Activated naive CD8-positive, alpha-beta T cell (primary cell): ENCODE measurements at regions not wholly inside any gene's neighbourhood (a gene's known extent, or its start where the extent isn't known, plus 50 kb on each side); places are given as distances from the start of the nearest gene placed in this dataset.

Experiments
- H3K27ac Mint-ChIP-seq: one replicate; pipeline ENCODE4 v1.8.0; 2021; ENCODE audit warnings: mixed read lengths
- H3K27me3 Mint-ChIP-seq: one replicate; pipeline ENCODE4 v1.8.0; 2021; ENCODE audit warnings: mixed read lengths
- H3K36me3 Mint-ChIP-seq: one replicate; pipeline ENCODE4 v1.8.0; 2021; ENCODE audit warnings: mixed read lengths
- H3K4me1 Mint-ChIP-seq: one replicate; pipeline ENCODE4 v1.8.0; 2021; ENCODE audit warnings: low read depth, mixed read lengths
- H3K4me3 Mint-ChIP-seq: one replicate; pipeline ENCODE4 v1.8.0; 2021; ENCODE audit warnings: mild to moderate bottlenecking, mixed read lengths
- H3K9me3 Mint-ChIP-seq: one replicate; pipeline ENCODE4 v1.8.0; 2021; ENCODE audit warnings: low read depth, mixed read lengths

- H3K4me1 Mint-ChIP-seq: peaks cover 6% of the 10 kb centered on the region
- H3K27me3 Mint-ChIP-seq: peaks cover 2% of the 10 kb centered on the region
- no peak overlapping the region for H3K4me3 Mint-ChIP-seq
- H3K27ac Mint-ChIP-seq: no peak overlapping the region
- H3K9me3 Mint-ChIP-seq: peaks cover 7% of the 10 kb centered on the region
- no peaks in the 10 kb centered on the region for H3K36me3 Mint-ChIP-seq
Observed at GRCh38 chr16:14350081-14350480, 279.0 kb downstream of the MRTFB start.

GRCh38 chr16:14347706-14348105 is 276.6 kb downstream of the MRTFB start:
- peaks cover under 1% of the 10 kb centered on the region for H3K27me3 Mint-ChIP-seq
- no peaks in the 10 kb centered on the region for H3K36me3 Mint-ChIP-seq
- H3K4me1 Mint-ChIP-seq: no peaks in the 10 kb centered on the region
- H3K27ac Mint-ChIP-seq: no peak overlapping the region
- H3K4me3 Mint-ChIP-seq: no peak overlapping the region
- peaks cover 11% of the 10 kb centered on the region for H3K9me3 Mint-ChIP-seq

- Mint-ChIP-seq H3K4me1 (no peaks in the 10 kb centered on the region), H3K27me3 (no peaks in the 10 kb centered on the region), H3K4me3 (no peak overlapping the region), H3K9me3 (peaks cover 14% of the 10 kb centered on the region), H3K36me3 (peaks cover 3% of the 10 kb centered on the region), H3K27ac (no peak overlapping the region)
Observed at GRCh38 chr16:14346278-14347142, 275.4 kb downstream of the MRTFB start.

- H3K27ac Mint-ChIP-seq: no peak overlapping the region
- H3K4me1 Mint-ChIP-seq: no peaks in the 10 kb centered on the region
- H3K4me3 Mint-ChIP-seq: no peak overlapping the region
- no peaks in the 10 kb centered on the region for H3K27me3 Mint-ChIP-seq
- H3K36me3 Mint-ChIP-seq: peaks cover 3% of the 10 kb centered on the region
- peaks cover 14% of the 10 kb centered on the region for H3K9me3 Mint-ChIP-seq
Observed at GRCh38 chr16:14345512-14346115, 274.5 kb downstream of the MRTFB start.

- Mint-ChIP-seq H3K4me1 (no peaks in the 10 kb centered on the region), H3K4me3 (no peak overlapping the region), H3K36me3 (peaks cover 3% of the 10 kb centered on the region), H3K9me3 (peaks cover 14% of the 10 kb centered on the region), H3K27me3 (no peaks in the 10 kb centered on the region), H3K27ac (no peak overlapping the region)
Observed at GRCh38 chr16:14344945-14345344, 273.8 kb downstream of the MRTFB start.

- H3K27ac Mint-ChIP-seq: no peak overlapping the region
- no peaks in the 10 kb centered on the region for H3K4me1 Mint-ChIP-seq
- H3K9me3 Mint-ChIP-seq: peaks cover 14% of the 10 kb centered on the region
- H3K36me3 Mint-ChIP-seq: peaks cover 3% of the 10 kb centered on the region
- no peak overlapping the region for H3K4me3 Mint-ChIP-seq
- no peaks in the 10 kb centered on the region for H3K27me3 Mint-ChIP-seq
Observed at GRCh38 chr16:14344292-14344691, 273.2 kb downstream of the MRTFB start.

- H3K36me3 Mint-ChIP-seq: peaks cover 3% of the 10 kb centered on the region
- H3K27me3 Mint-ChIP-seq: no peaks in the 10 kb centered on the region
- H3K4me1 Mint-ChIP-seq: no peaks in the 10 kb centered on the region
- no peak overlapping the region for H3K4me3 Mint-ChIP-seq
- no peak overlapping the region for H3K27ac Mint-ChIP-seq
- H3K9me3 Mint-ChIP-seq: peaks cover 14% of the 10 kb centered on the region
Observed at GRCh38 chr16:14341324-14342225, 270.5 kb downstream of the MRTFB start.

- Mint-ChIP-seq H3K36me3 (peaks cover 3% of the 10 kb centered on the region), H3K4me1 (no peaks in the 10 kb centered on the region), H3K27ac (no peak overlapping the region), H3K27me3 (no peaks in the 10 kb centered on the region), H3K9me3 (peaks cover 8% of the 10 kb centered on the region), H3K4me3 (no peak overlapping the region)
Observed at GRCh38 chr16:14339694-14340093, 268.6 kb downstream of the MRTFB start.

GRCh38 chr16:14338969-14339368 is 267.9 kb downstream of the MRTFB start:
- H3K4me1 Mint-ChIP-seq: no peaks in the 10 kb centered on the region
- peaks cover 3% of the 10 kb centered on the region for H3K36me3 Mint-ChIP-seq
- H3K27ac Mint-ChIP-seq: no peak overlapping the region
- no peak overlapping the region for H3K4me3 Mint-ChIP-seq
- peaks cover 8% of the 10 kb centered on the region for H3K9me3 Mint-ChIP-seq
- H3K27me3 Mint-ChIP-seq: no peaks in the 10 kb centered on the region

- Mint-ChIP-seq H3K9me3 (peaks cover 8% of the 10 kb centered on the region), H3K4me3 (no peak overlapping the region), H3K27ac (no peak overlapping the region), H3K36me3 (peaks cover 3% of the 10 kb centered on the region), H3K4me1 (no peaks in the 10 kb centered on the region), H3K27me3 (no peaks in the 10 kb centered on the region)
Observed at GRCh38 chr16:14338236-14338635, 267.1 kb downstream of the MRTFB start.

- Mint-ChIP-seq H3K4me1 (no peaks in the 10 kb centered on the region), H3K27ac (no peak overlapping the region), H3K27me3 (no peaks in the 10 kb centered on the region), H3K9me3 (peaks cover 3% of the 10 kb centered on the region), H3K4me3 (no peak overlapping the region), H3K36me3 (peaks cover 3% of the 10 kb centered on the region)
Observed at GRCh38 chr16:14337303-14338191, 266.4 kb downstream of the MRTFB start.

GRCh38 chr16:14335297-14335696 is 264.2 kb downstream of the MRTFB start:
- no peaks in the 10 kb centered on the region for H3K27me3 Mint-ChIP-seq
- H3K9me3 Mint-ChIP-seq: no peaks in the 10 kb centered on the region
- no peaks in the 10 kb centered on the region for H3K4me1 Mint-ChIP-seq
- H3K4me3 Mint-ChIP-seq: no peak overlapping the region
- H3K36me3 Mint-ChIP-seq: no peaks in the 10 kb centered on the region
- H3K27ac Mint-ChIP-seq: no peak overlapping the region

- Mint-ChIP-seq H3K9me3 (no peaks in the 10 kb centered on the region), H3K4me1 (peaks cover 5% of the 10 kb centered on the region), H3K36me3 (no peaks in the 10 kb centered on the region), H3K4me3 (no peak overlapping the region), H3K27ac (no peak overlapping the region), H3K27me3 (no peaks in the 10 kb centered on the region)
Observed at GRCh38 chr16:14334366-14335080, 263.4 kb downstream of the MRTFB start.

- Mint-ChIP-seq H3K4me1 (peaks cover 6% of the 10 kb centered on the region), H3K4me3 (no peak overlapping the region), H3K27ac (no peak overlapping the region), H3K9me3 (no peaks in the 10 kb centered on the region), H3K36me3 (no peaks in the 10 kb centered on the region), H3K27me3 (no peaks in the 10 kb centered on the region)
Observed at GRCh38 chr16:14333361-14333760, 262.2 kb downstream of the MRTFB start.
